Heart left ventricle (tissue), 13 donors: ENCODE measurements at regions not wholly inside any gene's neighbourhood (a gene's known extent, or its start where the extent isn't known, plus 50 kb on each side); places are given as distances from the start of the nearest gene placed in this dataset.

Source experiments
- POLR2A ChIP-seq, 2 donors: fragments of 450-650 bp; IDR thresholded peaks; one replicate each; pipeline ENCODE4 v1.6.1; 2017; ENCODE audit warnings: antibody characterized with exemption in 2 of 2, mild to moderate bottlenecking in 2 of 2, moderate library complexity in 2 of 2
- TF ChIP-seq, protein P1 (sequence below), 12 donors: fragments of 200-600 bp; sonication (generic) in 4 of 12; IDR thresholded peaks; one replicate each; pipeline versions ENCODE4 v1.5.0 to v1.8.0; 2018 to 2022; ENCODE audit warnings: antibody characterized with exemption in 12 of 12, mild to moderate bottlenecking in 5 of 12
- donor health status: ischemic (EF 13 %, LVEDD 7.1; RV severe dilation, severe dysfunction).
- donor health status: DM: no; HTN: yes; CAD: no.
- donor health status: DM: no; HTN: no; CAD: no.
- donor health status: ischemic (EF 25% LVEDD 6.9; RV normal size, moderate dysfunction).
- donor health status: ischemic (EF 25% LVEDD 5.7; RV mildly dilated, moderate dysfunction).
- donor health status: ischemic (EF 35%, LVEDD 5.7; RV mildly dilated, moderate dysfunction).
- donor health status: nonischemic (EF 11% LVEDD 7.7; RV severe dilation, severe dysfunction).
- donor health status: DM: yes; HTN: yes; CAD: no.
- donor health status: PGD.
- donor health status: ischemic (EF 29% LVEDD 5.4; RV normal size, mild dysfunction).
- donor health status: nonischemic (EF 23%, LVEDD 6.1; RV moderate dilation, normal function).

DNA sequence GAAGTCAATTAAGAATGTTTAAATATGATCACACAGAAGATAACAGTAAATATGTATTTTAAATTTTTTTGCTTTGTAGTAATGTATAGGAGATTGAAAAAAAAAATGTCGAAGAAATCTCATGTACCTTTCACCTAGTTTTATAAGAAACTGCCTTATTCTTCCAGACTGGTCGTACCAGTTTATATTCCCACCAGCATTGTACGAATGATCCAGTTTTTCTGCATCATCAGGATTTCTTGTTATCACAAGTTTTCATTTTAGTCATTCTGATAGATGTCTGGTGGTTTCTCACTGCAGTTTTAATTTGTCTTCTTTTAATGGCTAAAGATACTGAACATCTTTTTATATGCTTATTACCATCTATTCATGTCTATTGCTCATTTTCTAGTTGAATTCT, 101.8 kb upstream of the CTSC start:
- TF ChIP-seq, protein P1, sequence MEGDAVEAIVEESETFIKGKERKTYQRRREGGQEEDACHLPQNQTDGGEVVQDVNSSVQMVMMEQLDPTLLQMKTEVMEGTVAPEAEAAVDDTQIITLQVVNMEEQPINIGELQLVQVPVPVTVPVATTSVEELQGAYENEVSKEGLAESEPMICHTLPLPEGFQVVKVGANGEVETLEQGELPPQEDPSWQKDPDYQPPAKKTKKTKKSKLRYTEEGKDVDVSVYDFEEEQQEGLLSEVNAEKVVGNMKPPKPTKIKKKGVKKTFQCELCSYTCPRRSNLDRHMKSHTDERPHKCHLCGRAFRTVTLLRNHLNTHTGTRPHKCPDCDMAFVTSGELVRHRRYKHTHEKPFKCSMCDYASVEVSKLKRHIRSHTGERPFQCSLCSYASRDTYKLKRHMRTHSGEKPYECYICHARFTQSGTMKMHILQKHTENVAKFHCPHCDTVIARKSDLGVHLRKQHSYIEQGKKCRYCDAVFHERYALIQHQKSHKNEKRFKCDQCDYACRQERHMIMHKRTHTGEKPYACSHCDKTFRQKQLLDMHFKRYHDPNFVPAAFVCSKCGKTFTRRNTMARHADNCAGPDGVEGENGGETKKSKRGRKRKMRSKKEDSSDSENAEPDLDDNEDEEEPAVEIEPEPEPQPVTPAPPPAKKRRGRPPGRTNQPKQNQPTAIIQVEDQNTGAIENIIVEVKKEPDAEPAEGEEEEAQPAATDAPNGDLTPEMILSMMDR (IDR thresholded peaks at IDR 0.05), result no peak
- TF ChIP-seq POLR2A (IDR thresholded peaks at IDR 0.05), result no peak
